ENCODE measurements at regions not wholly inside any gene's neighbourhood (a gene's known extent, or its start where the extent isn't known, plus 50 kb on each side); places are given as distances from the start of the nearest gene placed in this dataset.

DNA sequence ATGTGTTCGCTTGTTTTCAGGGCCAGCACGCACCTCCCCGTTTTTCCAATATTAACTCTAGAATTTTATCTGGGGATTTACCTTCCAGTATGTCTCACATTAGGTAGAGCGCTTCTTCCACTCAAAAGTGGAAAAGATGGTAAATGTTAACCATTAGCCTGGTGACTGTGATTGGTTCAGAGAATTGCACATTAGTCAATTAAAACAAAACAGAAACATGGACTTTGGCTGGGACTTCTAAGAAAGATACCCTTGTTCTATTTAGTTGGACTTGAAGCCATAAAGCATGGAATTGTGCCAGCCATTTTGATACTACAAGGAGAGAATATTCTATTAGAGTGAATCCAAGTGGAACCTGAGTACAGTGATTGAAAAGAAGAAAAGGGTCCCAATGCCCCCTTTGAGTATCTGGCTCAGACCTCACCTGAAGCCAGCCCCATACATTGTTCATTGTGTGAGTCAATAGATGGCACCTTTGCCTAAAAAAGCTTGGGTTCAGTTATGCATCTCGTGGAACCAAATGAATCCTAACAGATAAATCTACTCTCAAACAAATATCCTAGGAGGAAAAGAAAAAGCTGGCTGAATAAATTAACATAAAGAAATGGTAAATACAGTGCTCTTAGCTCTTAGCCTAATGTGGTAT, 354.3 kb downstream of the IRS1 start:
- H3K9me3 ChIP-seq (ENCODE audit: severe bottlenecking): no peaks in the 10 kb centered on the region
- TF ChIP-seq CTCF (IDR thresholded peaks at IDR 0.05; ENCODE audit: low read depth, low read length): no peak
- H3K27ac ChIP-seq: no peak overlapping the region
- no peaks in the 10 kb centered on the region for H3K27me3 ChIP-seq (ENCODE audit: insufficient read depth, low read depth, severe bottlenecking)
- DNase-seq: no peak
- H3K36me3 ChIP-seq: no peaks in the 10 kb centered on the region
- H3K4me3 ChIP-seq (ENCODE audit: low read depth, low read length): no peak overlapping the region

GRCh38 chr2:226443112-226443511, 356.5 kb downstream of the IRS1 start:
- Histone ChIP-seq H3K36me3 (no peaks in the 10 kb centered on the region), H3K27ac (no peak overlapping the region), H3K9me3 (ENCODE audit: severe bottlenecking) (no peaks in the 10 kb centered on the region), H3K27me3 (ENCODE audit: insufficient read depth, low read depth, severe bottlenecking) (no peaks in the 10 kb centered on the region), H3K4me3 (ENCODE audit: low read depth, low read length) (no peak overlapping the region)
- DNase-seq: no peak
- no peak for TF ChIP-seq CTCF (IDR thresholded peaks at IDR 0.05; ENCODE audit: low read depth, low read length)

DNA sequence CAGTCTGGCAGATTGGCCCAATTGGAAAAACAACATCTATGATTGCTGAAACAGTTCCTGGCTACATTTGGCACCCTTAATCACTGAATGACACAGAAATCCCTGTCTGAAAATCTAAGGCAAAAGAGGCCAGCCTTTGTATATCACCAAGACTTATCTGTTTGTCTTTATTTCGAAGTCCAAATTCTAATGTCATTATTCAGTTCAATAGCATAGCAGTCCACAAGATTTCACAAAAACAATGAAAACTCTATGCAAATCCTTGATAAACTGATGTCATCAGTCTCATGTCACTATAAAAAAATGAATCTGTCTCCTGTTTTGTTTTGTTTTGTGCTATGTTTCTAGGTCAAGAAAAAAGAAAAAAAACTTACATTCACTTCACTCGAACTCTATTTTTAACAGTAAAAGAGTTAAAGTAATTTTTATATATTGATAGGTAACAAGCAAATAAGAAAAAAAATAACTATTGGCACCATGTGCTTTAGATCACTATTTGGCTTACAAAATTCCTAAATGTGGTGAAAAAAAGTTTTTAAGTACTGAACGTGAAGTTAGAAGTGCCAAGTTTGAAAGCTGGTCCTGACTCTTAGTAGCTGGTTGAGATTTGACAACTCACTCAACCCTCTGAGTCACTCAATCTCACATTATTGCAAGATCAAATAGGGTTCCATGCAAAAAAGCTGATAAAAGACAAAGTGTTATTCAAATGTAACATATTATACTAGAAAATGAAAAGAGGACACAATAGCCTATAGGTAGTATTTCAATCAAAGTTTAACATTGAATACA, 359.3 kb downstream of the IRS1 start:
- DNase-seq: no peak
- no peaks in the 10 kb centered on the region for H3K27me3 ChIP-seq (ENCODE audit: insufficient read depth, low read depth, severe bottlenecking)
- H3K36me3 ChIP-seq: no peaks in the 10 kb centered on the region
- H3K9me3 ChIP-seq (ENCODE audit: severe bottlenecking): no peaks in the 10 kb centered on the region
- no peak for TF ChIP-seq CTCF (IDR thresholded peaks at IDR 0.05; ENCODE audit: low read depth, low read length)
- H3K27ac ChIP-seq: no peak overlapping the region
- H3K4me3 ChIP-seq (ENCODE audit: low read depth, low read length): no peak overlapping the region

- H3K27ac ChIP-seq: no peak overlapping the region
- DNase-seq: no peak
- no peak overlapping the region for H3K4me3 ChIP-seq (ENCODE audit: low read depth, low read length)
- no peak for TF ChIP-seq CTCF (IDR thresholded peaks at IDR 0.05; ENCODE audit: low read depth, low read length)
- H3K27me3 ChIP-seq (ENCODE audit: insufficient read depth, low read depth, severe bottlenecking): no peaks in the 10 kb centered on the region
- no peaks in the 10 kb centered on the region for H3K9me3 ChIP-seq (ENCODE audit: severe bottlenecking)
- H3K36me3 ChIP-seq: no peaks in the 10 kb centered on the region
Observed at GRCh38 chr2:226439337-226439736, 360.3 kb downstream of the IRS1 start.

GRCh38 chr2:226435146-226435545, 364.5 kb downstream of the IRS1 start:
- no peaks in the 10 kb centered on the region for H3K36me3 ChIP-seq
- DNase-seq: no peak
- H3K4me3 ChIP-seq (ENCODE audit: low read depth, low read length): no peak overlapping the region
- H3K27me3 ChIP-seq (ENCODE audit: insufficient read depth, low read depth, severe bottlenecking): no peaks in the 10 kb centered on the region
- H3K27ac ChIP-seq: no peak overlapping the region
- no peak for TF ChIP-seq CTCF (IDR thresholded peaks at IDR 0.05; ENCODE audit: low read depth, low read length)
- no peaks in the 10 kb centered on the region for H3K9me3 ChIP-seq (ENCODE audit: severe bottlenecking)

Measured in WERI-Rb-1 (cell line).